ENCODE measurements at regions not wholly inside any gene's neighbourhood (a gene's known extent, or its start where the extent isn't known, plus 50 kb on each side); places are given as distances from the start of the nearest gene placed in this dataset.

- TF ChIP-seq POLR2A (IDR thresholded peaks at IDR 0.05), result no peak
- no peak for TF ChIP-seq CTCF (IDR thresholded peaks at IDR 0.05)
These were observed 64.8 kb upstream of the GALNT5 start for GRCh38 chr2:157192445-157193423.

All from tibial nerve (tissue), 3 donors.